ENCODE measurements at regions not wholly inside any gene's neighbourhood (a gene's known extent, or its start where the extent isn't known, plus 50 kb on each side); places are given as distances from the start of the nearest gene placed in this dataset.

DNA sequence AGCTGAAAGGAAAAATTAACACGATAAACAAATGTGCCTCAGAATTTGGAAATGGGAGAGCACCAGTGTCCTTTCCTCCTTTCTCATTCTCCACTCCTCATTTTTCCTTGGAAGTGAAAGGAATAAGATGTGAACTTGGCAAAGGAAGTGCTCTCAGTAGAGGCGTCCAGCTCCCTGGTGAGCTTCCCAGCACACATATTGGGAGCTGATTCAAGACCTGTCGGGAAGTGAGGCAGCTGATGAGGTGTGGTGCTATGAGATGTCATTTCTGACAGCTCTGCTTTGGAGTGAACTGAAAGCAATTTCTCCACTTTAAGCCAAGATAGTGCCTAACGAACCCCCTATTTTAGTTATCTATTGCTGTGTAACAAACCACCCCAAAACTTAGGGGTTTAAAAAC is 238.5 kb upstream of the IRX3 start:
- H3K4me1 ChIP-seq (ENCODE audit: control insufficient read depth, insufficient read depth, low read length) = no peaks in the 10 kb centered on the region
- WGBS (ENCODE audit: insufficient coverage, low lambda C conversion rate) = 100% methylated on average over 1 of the region's 4 CpGs
- H3K9me3 ChIP-seq (ENCODE audit: control insufficient read depth, low read depth, low read length) = peaks cover 3% of the 10 kb centered on the region
- peaks cover 6% of the 10 kb centered on the region for H3K27me3 ChIP-seq (ENCODE audit: control insufficient read depth, insufficient read depth, low read length)
- no peak overlapping the region for H3K27ac ChIP-seq (ENCODE audit: low read length)
- no peaks in the 10 kb centered on the region for H3K36me3 ChIP-seq (ENCODE audit: control insufficient read depth, insufficient read depth, low read length)
- DNase-seq = no peak
- H3K4me3 ChIP-seq (ENCODE audit: low read length) = no peak overlapping the region

DNA sequence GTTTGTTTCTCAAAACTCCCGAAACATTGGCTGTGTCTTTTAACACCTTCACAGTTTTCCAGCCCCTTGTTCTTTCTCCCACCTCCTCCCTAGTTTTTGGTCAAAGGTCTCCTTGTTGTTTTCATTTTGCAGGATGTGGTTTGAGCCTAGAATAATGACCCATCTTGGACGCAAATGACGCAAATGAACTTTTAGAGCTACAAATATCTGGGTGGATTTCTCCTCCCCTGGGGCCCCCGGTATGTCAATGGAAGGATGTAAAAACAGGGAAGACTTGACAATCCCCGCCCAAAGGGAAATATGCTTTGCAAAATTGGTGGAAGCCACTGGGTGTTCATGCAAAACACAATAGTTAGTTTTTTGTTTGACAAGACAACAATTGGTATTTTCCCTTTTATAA is 236.0 kb upstream of the IRX3 start:
- no peak for DNase-seq
- Histone ChIP-seq H3K27me3 (ENCODE audit: control insufficient read depth, insufficient read depth, low read length) (peaks cover 6% of the 10 kb centered on the region), H3K36me3 (ENCODE audit: control insufficient read depth, insufficient read depth, low read length) (no peaks in the 10 kb centered on the region), H3K4me1 (ENCODE audit: control insufficient read depth, insufficient read depth, low read length) (no peaks in the 10 kb centered on the region), H3K27ac (ENCODE audit: low read length) (no peak overlapping the region), H3K9me3 (ENCODE audit: control insufficient read depth, low read depth, low read length) (peaks cover 3% of the 10 kb centered on the region), H3K4me3 (ENCODE audit: low read length) (no peak overlapping the region)
- no CpG with 5 or more reads among the region's 5 CpGs for WGBS (ENCODE audit: insufficient coverage, low lambda C conversion rate)

DNA sequence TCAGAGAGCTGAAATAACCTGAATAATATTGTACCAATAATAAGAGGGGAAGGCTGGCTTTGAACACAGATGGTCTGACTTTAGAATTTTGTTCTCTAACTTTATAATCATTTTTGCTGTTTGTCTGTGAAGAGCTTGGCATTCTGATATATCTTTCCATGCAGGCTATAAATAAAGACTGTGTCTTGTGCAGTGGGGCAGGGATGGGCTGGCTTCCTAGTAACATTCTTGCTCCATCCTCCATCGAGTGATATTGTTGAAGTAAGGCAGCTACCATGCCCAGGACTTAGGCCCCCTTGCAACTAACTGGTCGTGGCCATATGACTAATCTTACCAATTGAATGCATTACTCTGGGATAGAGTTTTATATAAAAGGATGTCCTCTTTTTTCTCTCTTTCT is 234.7 kb upstream of the IRX3 start:
- no CpG with 5 or more reads among the region's 2 CpGs for WGBS (ENCODE audit: insufficient coverage, low lambda C conversion rate)
- peaks cover 6% of the 10 kb centered on the region for H3K27me3 ChIP-seq (ENCODE audit: control insufficient read depth, insufficient read depth, low read length)
- no peak overlapping the region for H3K4me3 ChIP-seq (ENCODE audit: low read length)
- no peak overlapping the region for H3K27ac ChIP-seq (ENCODE audit: low read length)
- H3K36me3 ChIP-seq (ENCODE audit: control insufficient read depth, insufficient read depth, low read length) = no peaks in the 10 kb centered on the region
- H3K4me1 ChIP-seq (ENCODE audit: control insufficient read depth, insufficient read depth, low read length) = no peaks in the 10 kb centered on the region
- H3K9me3 ChIP-seq (ENCODE audit: control insufficient read depth, low read depth, low read length) = peaks cover 2% of the 10 kb centered on the region
- no peak for DNase-seq

DNA sequence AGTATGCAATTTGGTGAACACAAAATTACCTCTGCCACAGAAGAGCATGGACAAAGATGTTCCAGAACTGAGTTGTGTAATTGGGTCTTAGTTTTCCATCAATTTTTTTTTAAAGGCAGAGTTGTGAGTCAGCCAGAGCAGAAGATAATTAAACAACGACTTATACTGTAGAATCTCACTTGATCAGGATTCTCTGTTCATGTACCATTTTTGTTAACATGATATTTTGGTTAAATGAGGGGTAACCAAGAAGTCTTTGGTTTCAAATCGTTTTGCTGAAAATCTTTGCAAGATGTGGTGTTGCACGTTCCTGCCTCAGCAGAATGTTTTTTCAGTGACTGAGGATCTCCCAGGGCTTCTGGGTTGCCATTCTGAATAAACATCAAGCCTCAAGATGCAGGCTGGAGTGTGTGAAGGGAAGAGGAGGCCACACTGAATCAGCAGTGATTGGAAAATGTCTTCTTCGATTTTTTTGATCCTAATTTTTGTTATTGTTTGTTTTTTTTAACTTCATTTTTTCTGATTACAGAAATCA is 232.6 kb upstream of the IRX3 start:
- WGBS (ENCODE audit: insufficient coverage, low lambda C conversion rate) = 66% methylated on average over 3 of the region's 4 CpGs
- Histone ChIP-seq H3K4me3 (ENCODE audit: low read length) (no peak overlapping the region), H3K27ac (ENCODE audit: low read length) (no peak overlapping the region), H3K36me3 (ENCODE audit: control insufficient read depth, insufficient read depth, low read length) (no peaks in the 10 kb centered on the region), H3K27me3 (ENCODE audit: control insufficient read depth, insufficient read depth, low read length) (peaks cover 6% of the 10 kb centered on the region), H3K4me1 (ENCODE audit: control insufficient read depth, insufficient read depth, low read length) (no peaks in the 10 kb centered on the region), H3K9me3 (ENCODE audit: control insufficient read depth, low read depth, low read length) (no peaks in the 10 kb centered on the region)
- DNase-seq = no peak

DNA sequence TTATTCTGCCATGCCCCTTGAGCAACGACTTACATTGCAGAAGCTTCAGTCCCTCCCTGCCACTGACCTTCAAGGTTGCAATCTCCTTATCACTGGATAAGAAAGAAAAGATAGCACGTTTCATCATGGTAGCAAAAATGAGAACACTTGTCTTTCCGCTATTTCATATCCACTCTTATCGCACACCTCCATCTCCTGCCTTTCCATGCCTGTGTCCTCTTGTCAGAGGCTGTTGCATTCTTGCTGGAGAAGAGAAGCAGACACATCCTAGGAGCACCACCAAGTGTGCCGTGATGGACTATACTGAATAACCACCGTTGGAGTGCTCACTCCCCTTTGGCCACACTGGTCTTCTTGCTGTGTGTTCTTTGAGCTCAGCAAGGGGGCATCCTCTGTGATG is 230.6 kb upstream of the IRX3 start:
- Histone ChIP-seq H3K27me3 (ENCODE audit: control insufficient read depth, insufficient read depth, low read length) (peaks cover 6% of the 10 kb centered on the region), H3K27ac (ENCODE audit: low read length) (no peak overlapping the region), H3K4me3 (ENCODE audit: low read length) (no peak overlapping the region), H3K9me3 (ENCODE audit: control insufficient read depth, low read depth, low read length) (no peaks in the 10 kb centered on the region), H3K36me3 (ENCODE audit: control insufficient read depth, insufficient read depth, low read length) (no peaks in the 10 kb centered on the region), H3K4me1 (ENCODE audit: control insufficient read depth, insufficient read depth, low read length) (no peaks in the 10 kb centered on the region)
- WGBS (ENCODE audit: insufficient coverage, low lambda C conversion rate) = no CpG with 5 or more reads among the region's 6 CpGs
- no peak for DNase-seq

DNA sequence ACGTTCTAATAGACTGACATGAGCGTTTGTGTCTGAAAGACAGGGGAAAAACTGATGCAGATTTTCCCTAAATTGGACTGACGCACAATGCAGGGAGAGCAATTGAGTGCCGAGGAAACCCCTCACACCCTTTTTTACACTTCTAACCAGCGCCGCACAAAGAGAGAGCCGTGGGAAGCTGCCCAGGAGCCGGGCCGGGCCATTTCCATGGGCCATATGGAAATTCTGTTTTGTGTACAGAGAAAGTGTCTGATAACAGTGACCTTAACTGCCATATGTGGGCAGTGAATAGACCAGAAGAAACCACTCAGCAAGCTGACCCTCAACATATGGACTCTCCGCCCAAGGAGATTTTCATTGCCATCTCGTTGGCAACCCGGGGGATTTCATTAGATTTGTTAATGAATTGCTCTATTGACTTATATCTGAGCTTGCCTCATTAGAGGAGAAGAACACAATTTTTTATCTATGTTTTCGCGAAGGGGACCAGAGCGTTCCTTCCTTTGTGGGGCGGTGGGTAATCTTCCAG is 225.9 kb upstream of the IRX3 start:
- WGBS (ENCODE audit: insufficient coverage, low lambda C conversion rate) = no CpG with 5 or more reads among the region's 16 CpGs
- Histone ChIP-seq H3K36me3 (ENCODE audit: control insufficient read depth, insufficient read depth, low read length) (no peaks in the 10 kb centered on the region), H3K4me3 (ENCODE audit: low read length) (no peak overlapping the region), H3K9me3 (ENCODE audit: control insufficient read depth, low read depth, low read length) (no peaks in the 10 kb centered on the region), H3K27me3 (ENCODE audit: control insufficient read depth, insufficient read depth, low read length) (peaks cover 18% of the 10 kb centered on the region), H3K27ac (ENCODE audit: low read length) (no peak overlapping the region), H3K4me1 (ENCODE audit: control insufficient read depth, insufficient read depth, low read length) (no peaks in the 10 kb centered on the region)
- DNase-seq = no peak

DNA sequence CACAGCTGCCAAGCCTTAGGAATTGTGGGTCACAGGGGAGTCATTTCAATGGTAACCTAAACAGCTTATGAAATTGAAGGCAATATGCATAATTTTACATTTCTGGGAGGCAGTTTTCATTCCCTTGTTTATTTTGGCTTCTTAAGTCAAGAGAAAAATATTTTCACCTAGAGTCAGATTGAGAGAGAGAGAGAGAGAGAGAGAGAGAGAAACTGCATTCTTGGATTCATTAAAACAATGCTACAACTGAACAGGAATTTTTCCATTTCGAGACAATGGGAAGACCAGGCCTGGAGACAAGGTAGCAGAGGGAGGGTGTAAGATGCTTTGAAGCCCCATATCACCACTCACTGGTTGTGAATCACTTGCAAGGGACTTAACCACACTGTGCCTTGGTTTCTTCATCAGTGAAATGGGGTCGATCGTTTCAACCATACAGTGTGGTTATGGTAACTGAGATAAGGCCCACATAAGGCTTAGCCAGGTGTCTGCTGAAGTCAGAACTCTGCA is 224.7 kb upstream of the IRX3 start:
- H3K36me3 ChIP-seq (ENCODE audit: control insufficient read depth, insufficient read depth, low read length) = no peaks in the 10 kb centered on the region
- H3K4me1 ChIP-seq (ENCODE audit: control insufficient read depth, insufficient read depth, low read length) = no peaks in the 10 kb centered on the region
- no peak overlapping the region for H3K4me3 ChIP-seq (ENCODE audit: low read length)
- H3K9me3 ChIP-seq (ENCODE audit: control insufficient read depth, low read depth, low read length) = no peaks in the 10 kb centered on the region
- H3K27me3 ChIP-seq (ENCODE audit: control insufficient read depth, insufficient read depth, low read length) = peaks cover 25% of the 10 kb centered on the region
- no peak overlapping the region for H3K27ac ChIP-seq (ENCODE audit: low read length)
- no CpG with 5 or more reads among the region's 3 CpGs for WGBS (ENCODE audit: insufficient coverage, low lambda C conversion rate)
- DNase-seq = no peak

DNA sequence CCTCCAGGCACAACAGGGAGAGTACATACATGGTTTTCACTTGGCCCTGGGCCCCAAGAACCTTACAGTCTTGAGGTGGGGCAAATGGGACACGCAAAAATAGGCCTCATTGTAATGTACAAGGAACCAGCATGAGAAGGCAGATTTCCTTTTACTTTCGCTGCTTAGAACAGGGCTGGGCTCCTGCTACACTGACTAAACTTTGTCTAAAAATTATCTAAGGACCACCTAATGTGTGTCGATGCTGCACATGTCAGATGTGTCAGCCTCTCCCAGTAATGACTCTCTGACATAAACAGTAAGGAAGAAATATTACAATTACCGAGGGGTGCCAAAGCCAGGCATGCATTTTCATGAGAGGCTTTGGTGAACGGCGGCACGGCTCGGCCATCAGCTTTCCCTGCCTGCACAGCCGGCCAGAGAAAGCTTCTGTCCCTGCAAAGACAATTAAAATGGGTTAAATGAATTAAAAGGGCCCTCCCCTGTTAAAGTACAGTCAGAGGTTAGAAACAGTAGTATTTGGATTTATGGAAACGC is 224.2 kb upstream of the IRX3 start:
- Histone ChIP-seq H3K4me3 (ENCODE audit: low read length) (no peak overlapping the region), H3K27ac (ENCODE audit: low read length) (no peak overlapping the region), H3K4me1 (ENCODE audit: control insufficient read depth, insufficient read depth, low read length) (no peaks in the 10 kb centered on the region), H3K27me3 (ENCODE audit: control insufficient read depth, insufficient read depth, low read length) (peaks cover 27% of the 10 kb centered on the region), H3K36me3 (ENCODE audit: control insufficient read depth, insufficient read depth, low read length) (no peaks in the 10 kb centered on the region), H3K9me3 (ENCODE audit: control insufficient read depth, low read depth, low read length) (no peaks in the 10 kb centered on the region)
- DNase-seq = no peak
- WGBS (ENCODE audit: insufficient coverage, low lambda C conversion rate) = 80% methylated on average over 1 of the region's 10 CpGs

DNA sequence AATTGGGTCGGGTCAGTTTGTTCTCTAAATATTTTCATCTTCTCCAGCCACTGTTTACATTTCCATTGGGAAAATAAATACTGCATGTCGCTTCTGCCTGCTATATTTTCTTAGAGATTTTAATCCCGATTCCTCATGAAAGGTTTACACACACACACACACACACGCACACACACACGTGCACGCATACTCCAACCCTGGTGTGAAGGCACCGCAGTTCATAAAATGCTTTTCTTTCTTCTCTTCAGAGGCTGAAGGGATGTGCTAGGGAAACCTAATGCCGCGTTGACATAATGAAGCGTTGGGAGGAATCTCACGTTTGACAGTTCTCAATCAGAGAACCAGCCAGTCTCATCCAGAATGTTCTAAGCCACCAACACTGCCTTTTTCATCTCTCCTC is 222.9 kb upstream of the IRX3 start:
- Histone ChIP-seq H3K9me3 (ENCODE audit: control insufficient read depth, low read depth, low read length) (no peaks in the 10 kb centered on the region), H3K27ac (ENCODE audit: low read length) (no peak overlapping the region), H3K4me3 (ENCODE audit: low read length) (no peak overlapping the region), H3K27me3 (ENCODE audit: control insufficient read depth, insufficient read depth, low read length) (peaks cover 27% of the 10 kb centered on the region), H3K4me1 (ENCODE audit: control insufficient read depth, insufficient read depth, low read length) (no peaks in the 10 kb centered on the region), H3K36me3 (ENCODE audit: control insufficient read depth, insufficient read depth, low read length) (no peaks in the 10 kb centered on the region)
- no peak for DNase-seq
- no CpG with 5 or more reads among the region's 11 CpGs for WGBS (ENCODE audit: insufficient coverage, low lambda C conversion rate)

DNA sequence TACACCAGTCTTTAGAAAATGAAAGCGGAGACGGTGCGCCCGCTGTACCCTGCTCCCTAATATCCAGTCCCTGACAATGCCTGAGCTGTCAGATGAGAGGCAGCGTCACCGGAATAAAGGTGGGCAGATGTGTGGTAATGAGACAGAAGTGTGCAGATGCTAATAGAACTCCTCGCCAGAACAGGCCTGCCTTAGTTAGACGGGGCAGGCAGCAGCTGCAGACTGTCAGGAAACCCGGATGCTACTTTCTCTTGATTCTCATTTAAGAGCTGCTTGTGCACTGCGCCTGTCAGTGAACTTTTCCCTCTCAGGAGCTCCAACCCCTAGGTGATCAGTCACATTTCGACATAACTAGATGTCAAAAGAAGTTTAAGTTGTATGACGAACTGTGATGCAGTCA is 221.8 kb upstream of the IRX3 start:
- Histone ChIP-seq H3K27me3 (ENCODE audit: control insufficient read depth, insufficient read depth, low read length) (peaks cover 27% of the 10 kb centered on the region), H3K27ac (ENCODE audit: low read length) (no peak overlapping the region), H3K4me1 (ENCODE audit: control insufficient read depth, insufficient read depth, low read length) (no peaks in the 10 kb centered on the region), H3K4me3 (ENCODE audit: low read length) (no peak overlapping the region), H3K36me3 (ENCODE audit: control insufficient read depth, insufficient read depth, low read length) (no peaks in the 10 kb centered on the region), H3K9me3 (ENCODE audit: control insufficient read depth, low read depth, low read length) (no peaks in the 10 kb centered on the region)
- 80% methylated on average over 1 of the region's 12 CpGs for whole genome bisulfite sequencing (ENCODE audit: insufficient coverage, low lambda C conversion rate)
- no peak for DNase-seq

Data from large intestine (tissue), 3 donors.